Esophagus muscularis mucosa (tissue), 4 donors: ENCODE measurements at regions not wholly inside any gene's neighbourhood (a gene's known extent, or its start where the extent isn't known, plus 50 kb on each side); places are given as distances from the start of the nearest gene placed in this dataset.
"Not testable (repeated sequence)": the region's sequence is repeated elsewhere in the genome, so short reads cannot be mapped to it uniquely, and the experiment has no call there.

ENCODE experiments used
- DNase-seq: peaks from one replicate; pipeline ENCODE4 v3.0.0-alpha.2; 2017; ENCODE audit errors: extremely low spot score
- H3K27ac ChIP-seq, 4 donors: fragments of 200-600 bp; sonication (generic); replicated peaks in 1 of 4; 1 replicate in 3 of 4; 2 replicates in 1 of 4; pipeline ENCODE4 v1.5.1; 2016 to 2019; ENCODE audit warnings: mild to moderate bottlenecking in 1 of 4
- H3K27me3 ChIP-seq, 4 donors: fragments of 200-600 bp; sonication (generic); one replicate each; pipeline versions ENCODE4 v1.5.1 to v1.6.0; 2016 to 2019
- H3K36me3 ChIP-seq, 4 donors: fragments of 200-600 bp; sonication (generic); one replicate each; pipeline ENCODE4 v1.5.1; 2016 to 2019
- H3K4me1 ChIP-seq, 4 donors: fragments of 200-600 bp; sonication (generic); one replicate each; pipeline ENCODE4 v1.5.1; 2016 to 2019
- H3K4me3 ChIP-seq, 4 donors: fragments of 200-600 bp; sonication (generic); 1 replicate in 2 of 4; 2 replicates in 2 of 4; pipeline ENCODE4 v1.5.1; 2016 to 2019; ENCODE audit warnings: mild to moderate bottlenecking in 4 of 4, moderate library complexity in 1 of 4
- H3K9me3 ChIP-seq, 4 donors: fragments of 200-600 bp; sonication (generic); 1 replicate in 3 of 4; 2 replicates in 1 of 4; pipeline ENCODE4 v1.5.1; 2016 to 2019
- EP300 ChIP-seq: sonication (generic); formaldehyde crosslinking; IDR thresholded peaks from one replicate; pipeline ENCODE4 v1.6.1; 2017; ENCODE audit warnings: antibody characterized with exemption
- POLR2A ChIP-seq: fragments of 450-650 bp; IDR thresholded peaks from one replicate; pipeline ENCODE4 v1.6.1; 2017; ENCODE audit warnings: antibody characterized with exemption, moderate library complexity, mild to moderate bottlenecking, low read depth
- POLR2AphosphoS5 ChIP-seq, 2 donors: sonication (generic); formaldehyde crosslinking; IDR thresholded peaks; one replicate each; pipeline ENCODE4 v1.6.1; 2017; ENCODE audit warnings: antibody characterized with exemption in 2 of 2
- WGBS: methylation state at CpG from one replicate; pipeline ENCODE4 v1.1.5; 2018; 5-methylcytosine and 5-hydroxymethylcytosine counted together
- intact Hi-C: fragments of 100-400 bp; cut with DNase I; formaldehyde crosslinking; loops from one replicate; pipeline ENCODE4 v1.15.1; 2023
- TF ChIP-seq, protein P1 (sequence below), 3 experiments: fragments of 200-600 bp in 2 of 3; fragments of 450-650 bp in 1 of 3; sonication (generic) in 2 of 3; IDR thresholded peaks; one replicate each; pipeline ENCODE4 v1.5.1; 2017 to 2019; ENCODE audit warnings: antibody characterized with exemption in 3 of 3, mild to moderate bottlenecking in 2 of 3, moderate library complexity in 1 of 3

DNA sequence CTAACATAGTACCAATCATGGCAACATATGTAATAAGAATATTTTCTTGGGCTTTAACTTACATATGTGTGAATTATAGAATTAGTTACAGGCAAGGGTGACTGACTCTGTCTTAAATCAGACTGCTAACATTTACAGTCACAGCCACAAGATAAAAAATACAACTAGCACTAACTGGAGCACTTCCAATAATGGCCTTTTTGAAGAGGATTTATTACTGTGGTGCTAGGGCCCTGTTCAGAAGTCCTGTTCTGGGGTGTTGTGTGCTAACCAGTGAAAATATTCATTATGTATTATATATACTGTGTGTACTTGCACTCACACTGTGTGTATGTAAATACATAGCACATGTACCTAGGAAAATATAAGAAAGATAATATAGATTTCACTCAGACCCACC, 1611.2 kb downstream of the PCDH18 start:
- no peak overlapping the region for H3K27ac ChIP-seq
- intact Hi-C loops: no loop called here
- no peak for TF ChIP-seq EP300
- no peak for TF ChIP-seq POLR2AphosphoS5 (IDR thresholded peaks at IDR 0.05)
- TF ChIP-seq, protein P1, sequence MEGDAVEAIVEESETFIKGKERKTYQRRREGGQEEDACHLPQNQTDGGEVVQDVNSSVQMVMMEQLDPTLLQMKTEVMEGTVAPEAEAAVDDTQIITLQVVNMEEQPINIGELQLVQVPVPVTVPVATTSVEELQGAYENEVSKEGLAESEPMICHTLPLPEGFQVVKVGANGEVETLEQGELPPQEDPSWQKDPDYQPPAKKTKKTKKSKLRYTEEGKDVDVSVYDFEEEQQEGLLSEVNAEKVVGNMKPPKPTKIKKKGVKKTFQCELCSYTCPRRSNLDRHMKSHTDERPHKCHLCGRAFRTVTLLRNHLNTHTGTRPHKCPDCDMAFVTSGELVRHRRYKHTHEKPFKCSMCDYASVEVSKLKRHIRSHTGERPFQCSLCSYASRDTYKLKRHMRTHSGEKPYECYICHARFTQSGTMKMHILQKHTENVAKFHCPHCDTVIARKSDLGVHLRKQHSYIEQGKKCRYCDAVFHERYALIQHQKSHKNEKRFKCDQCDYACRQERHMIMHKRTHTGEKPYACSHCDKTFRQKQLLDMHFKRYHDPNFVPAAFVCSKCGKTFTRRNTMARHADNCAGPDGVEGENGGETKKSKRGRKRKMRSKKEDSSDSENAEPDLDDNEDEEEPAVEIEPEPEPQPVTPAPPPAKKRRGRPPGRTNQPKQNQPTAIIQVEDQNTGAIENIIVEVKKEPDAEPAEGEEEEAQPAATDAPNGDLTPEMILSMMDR (IDR thresholded peaks at IDR 0.05): no peak
- TF ChIP-seq POLR2A: no peak
- no peak overlapping the region for H3K4me3 ChIP-seq
- H3K36me3 ChIP-seq: no peaks in the 10 kb centered on the region
- no peaks in the 10 kb centered on the region for H3K4me1 ChIP-seq
- no peaks in the 10 kb centered on the region for H3K27me3 ChIP-seq
- DNase-seq: no peak
- H3K9me3 ChIP-seq: no peaks in the 10 kb centered on the region

DNA sequence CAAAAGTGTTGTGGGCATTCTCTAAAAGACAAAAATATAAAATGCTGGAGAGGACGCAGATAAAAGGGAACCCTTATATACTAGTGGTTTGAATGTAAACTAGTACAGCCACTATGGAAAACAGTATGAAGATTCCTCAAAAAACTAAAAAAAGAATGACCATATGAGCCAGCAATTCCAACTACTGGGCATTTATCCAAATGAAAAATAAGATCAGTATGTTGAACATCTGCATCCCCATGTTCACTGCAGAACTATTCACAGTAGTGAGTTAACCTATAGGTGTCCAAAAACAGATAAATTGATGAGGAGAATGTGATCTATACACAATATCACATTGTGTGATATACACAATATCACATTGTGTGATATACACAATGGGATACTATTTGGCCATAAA, 1615.3 kb downstream of the PCDH18 start:
- Histone ChIP-seq H3K27ac (no peak overlapping the region), H3K4me3 (no peak overlapping the region), H3K36me3 (no peaks in the 10 kb centered on the region), H3K27me3 (no peaks in the 10 kb centered on the region), H3K9me3 (no peaks in the 10 kb centered on the region), H3K4me1 (no peaks in the 10 kb centered on the region)
- TF ChIP-seq POLR2AphosphoS5 (IDR thresholded peaks at IDR 0.05) (no peak), EP300 (no peak), POLR2A (no peak)
- TF ChIP-seq, protein P1 (IDR thresholded peaks at IDR 0.05): no peak
- 55% methylated on average over 1 of the region's 1 CpG for WGBS
- no peak for DNase-seq
- intact Hi-C loops: no loop called here

DNA sequence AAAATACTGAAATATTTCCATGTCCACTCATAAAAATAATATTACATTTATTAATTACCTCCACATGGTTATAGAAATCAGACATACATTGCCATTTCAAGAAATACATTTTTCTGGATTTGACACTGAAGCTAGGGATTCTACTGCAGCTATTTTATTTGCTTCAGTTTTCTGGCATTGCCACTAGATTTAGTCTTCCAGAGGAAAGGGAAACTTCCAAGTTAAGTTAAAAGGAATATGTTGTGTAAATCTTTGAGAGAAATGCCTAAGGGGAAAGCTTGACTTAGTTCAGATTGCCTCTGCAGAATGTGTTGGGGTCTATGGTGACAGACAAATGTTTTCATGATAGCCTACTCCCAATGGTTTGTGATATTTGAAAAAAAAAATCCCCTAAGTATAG, 1631.3 kb downstream of the PCDH18 start:
- TF ChIP-seq EP300 (no peak), POLR2A (no peak), POLR2AphosphoS5 (IDR thresholded peaks at IDR 0.05) (no peak)
- TF ChIP-seq, protein P1 (IDR thresholded peaks at IDR 0.05): no peak
- H3K4me1 ChIP-seq: no peaks in the 10 kb centered on the region
- no peak for DNase-seq
- H3K9me3 ChIP-seq: no peaks in the 10 kb centered on the region
- no peak overlapping the region for H3K4me3 ChIP-seq
- no peak overlapping the region for H3K27ac ChIP-seq
- H3K27me3 ChIP-seq: no peaks in the 10 kb centered on the region
- intact Hi-C loops: no loop called here
- H3K36me3 ChIP-seq: no peaks in the 10 kb centered on the region

DNA sequence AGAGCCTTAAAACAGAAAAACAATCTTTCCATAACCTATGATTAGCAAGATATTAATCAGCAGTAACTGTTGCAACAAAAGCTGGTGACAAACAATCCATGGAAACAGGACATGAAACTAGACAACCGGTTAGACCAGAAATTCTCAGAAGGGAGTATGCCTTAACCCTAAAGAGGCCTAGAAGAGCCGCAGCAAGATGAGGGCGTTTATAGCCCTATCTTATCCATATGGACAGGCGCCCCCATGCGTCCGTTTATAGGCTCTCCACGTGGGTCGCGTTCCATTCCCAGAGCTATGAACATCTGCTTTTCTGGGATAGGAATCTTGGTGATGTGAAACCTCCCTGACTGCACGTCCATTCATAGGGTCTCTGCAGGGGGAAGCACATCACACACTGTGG, 1662.7 kb upstream of the PABPC4L start:
- H3K27ac ChIP-seq, DNase-seq, H3K9me3 ChIP-seq, H3K27me3 ChIP-seq, H3K4me1 ChIP-seq, H3K36me3 ChIP-seq, intact Hi-C loops, H3K4me3 ChIP-seq: not testable (repeated sequence)
- 63% methylated on average over 5 of the region's 10 CpGs for WGBS

DNA sequence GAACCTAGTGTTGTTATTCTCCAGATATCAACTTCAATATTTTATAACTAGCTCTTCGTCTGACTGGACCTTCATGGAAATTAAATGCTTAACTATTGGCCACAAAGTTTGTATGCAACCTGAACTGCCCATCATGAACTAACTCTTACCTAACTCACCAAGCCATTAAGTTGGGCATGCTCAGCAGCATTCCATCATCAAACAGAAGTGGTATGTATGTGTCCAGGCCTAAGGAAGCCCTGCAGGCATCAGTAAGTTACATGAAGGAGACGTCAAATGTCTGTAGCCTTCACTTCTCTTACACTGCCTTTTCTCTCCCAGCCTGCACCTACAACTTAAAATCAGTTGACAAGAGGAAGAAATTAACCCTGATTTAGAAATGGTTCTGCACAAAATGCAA, 1639.2 kb upstream of the PABPC4L start:
- no peak overlapping the region for H3K4me3 ChIP-seq
- WGBS: 75% methylated on average over 2 of the region's 2 CpGs
- no peaks in the 10 kb centered on the region for H3K4me1 ChIP-seq
- no peaks in the 10 kb centered on the region for H3K36me3 ChIP-seq
- no peaks in the 10 kb centered on the region for H3K27me3 ChIP-seq
- no peaks in the 10 kb centered on the region for H3K9me3 ChIP-seq
- H3K27ac ChIP-seq: no peak overlapping the region
- TF ChIP-seq, protein P1 (IDR thresholded peaks at IDR 0.05): no peak
- no peak for TF ChIP-seq EP300
- TF ChIP-seq POLR2A: no peak
- no peak for TF ChIP-seq POLR2AphosphoS5 (IDR thresholded peaks at IDR 0.05)
- intact Hi-C loops: no loop called here
- DNase-seq: no peak
